ENCODE measurements at regions not wholly inside any gene's neighbourhood (a gene's known extent, or its start where the extent isn't known, plus 50 kb on each side); places are given as distances from the start of the nearest gene placed in this dataset.

GRCh38 chr4:117421706-117422105, 336.3 kb upstream of the TRAM1L1 start:
- TF ChIP-seq CTCF (IDR thresholded peaks at IDR 0.05) (no peak), POLR2A (IDR thresholded peaks at IDR 0.05) (no peak), POLR2AphosphoS5 (IDR thresholded peaks at IDR 0.05) (no peak)

All from gastroesophageal sphincter (tissue), 3 donors.